ENCODE measurements at regions not wholly inside any gene's neighbourhood (a gene's known extent, or its start where the extent isn't known, plus 50 kb on each side); places are given as distances from the start of the nearest gene placed in this dataset.

- TF ChIP-seq, protein P1, sequence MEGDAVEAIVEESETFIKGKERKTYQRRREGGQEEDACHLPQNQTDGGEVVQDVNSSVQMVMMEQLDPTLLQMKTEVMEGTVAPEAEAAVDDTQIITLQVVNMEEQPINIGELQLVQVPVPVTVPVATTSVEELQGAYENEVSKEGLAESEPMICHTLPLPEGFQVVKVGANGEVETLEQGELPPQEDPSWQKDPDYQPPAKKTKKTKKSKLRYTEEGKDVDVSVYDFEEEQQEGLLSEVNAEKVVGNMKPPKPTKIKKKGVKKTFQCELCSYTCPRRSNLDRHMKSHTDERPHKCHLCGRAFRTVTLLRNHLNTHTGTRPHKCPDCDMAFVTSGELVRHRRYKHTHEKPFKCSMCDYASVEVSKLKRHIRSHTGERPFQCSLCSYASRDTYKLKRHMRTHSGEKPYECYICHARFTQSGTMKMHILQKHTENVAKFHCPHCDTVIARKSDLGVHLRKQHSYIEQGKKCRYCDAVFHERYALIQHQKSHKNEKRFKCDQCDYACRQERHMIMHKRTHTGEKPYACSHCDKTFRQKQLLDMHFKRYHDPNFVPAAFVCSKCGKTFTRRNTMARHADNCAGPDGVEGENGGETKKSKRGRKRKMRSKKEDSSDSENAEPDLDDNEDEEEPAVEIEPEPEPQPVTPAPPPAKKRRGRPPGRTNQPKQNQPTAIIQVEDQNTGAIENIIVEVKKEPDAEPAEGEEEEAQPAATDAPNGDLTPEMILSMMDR (IDR thresholded peaks at IDR 0.05; ENCODE audit: low read depth, low read length, missing control alignments) = no peak
- H3K4me3 ChIP-seq (replicated peaks; ENCODE audit: low read depth, low read length) = no peak overlapping the region
- no peak for DNase-seq (ENCODE audit: extremely low read depth, low read depth)
These were observed 174.2 kb upstream of the CHODL start for GRCh38 chr21:18070392-18070791.

DNA sequence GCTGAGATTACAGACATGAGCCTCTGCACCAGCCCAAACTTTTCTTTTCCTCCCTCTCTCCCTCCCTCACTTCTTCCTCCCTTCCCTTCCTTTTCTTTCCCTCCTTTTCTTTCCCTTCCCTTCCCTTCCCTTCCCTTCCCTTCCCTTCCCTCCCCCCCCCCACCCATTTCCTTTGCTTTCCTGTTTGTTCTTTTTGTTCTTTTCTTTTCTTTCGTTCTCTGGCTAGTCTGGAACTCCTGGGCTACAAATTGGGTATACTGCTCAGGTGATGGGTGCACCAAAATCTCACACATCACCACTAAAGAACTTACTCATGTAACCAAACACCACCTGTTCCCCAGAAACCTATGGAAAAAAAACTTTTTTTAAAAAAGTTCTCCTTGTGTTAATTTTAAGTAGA is 174.8 kb upstream of the CHODL start:
- DNase-seq (ENCODE audit: extremely low read depth, low read depth) = no peak
- TF ChIP-seq, protein P1 (IDR thresholded peaks at IDR 0.05; ENCODE audit: low read depth, low read length, missing control alignments) = no peak
- H3K4me3 ChIP-seq (replicated peaks; ENCODE audit: low read depth, low read length) = no peak overlapping the region

DNA sequence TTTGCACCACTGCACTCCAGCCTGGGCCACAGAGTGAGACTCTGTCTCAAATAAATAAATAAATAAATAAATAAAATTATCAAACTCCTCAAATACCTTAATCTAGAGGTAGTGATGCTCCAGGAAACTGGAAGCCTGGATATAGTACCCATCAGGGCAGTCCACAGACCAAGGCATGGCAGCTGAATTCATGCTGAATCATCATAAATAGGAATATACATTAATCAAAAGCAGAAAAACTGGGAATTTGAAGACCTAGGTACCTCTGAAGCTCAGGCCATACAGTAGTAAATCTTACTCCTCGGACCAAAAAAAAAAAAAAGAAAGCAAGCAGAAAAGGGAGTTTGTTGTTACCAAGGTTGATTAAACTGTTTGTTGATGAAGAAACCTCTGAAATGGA is 184.2 kb upstream of the CHODL start:
- TF ChIP-seq, protein P1 (IDR thresholded peaks at IDR 0.05; ENCODE audit: low read depth, low read length, missing control alignments) = no peak

DNA sequence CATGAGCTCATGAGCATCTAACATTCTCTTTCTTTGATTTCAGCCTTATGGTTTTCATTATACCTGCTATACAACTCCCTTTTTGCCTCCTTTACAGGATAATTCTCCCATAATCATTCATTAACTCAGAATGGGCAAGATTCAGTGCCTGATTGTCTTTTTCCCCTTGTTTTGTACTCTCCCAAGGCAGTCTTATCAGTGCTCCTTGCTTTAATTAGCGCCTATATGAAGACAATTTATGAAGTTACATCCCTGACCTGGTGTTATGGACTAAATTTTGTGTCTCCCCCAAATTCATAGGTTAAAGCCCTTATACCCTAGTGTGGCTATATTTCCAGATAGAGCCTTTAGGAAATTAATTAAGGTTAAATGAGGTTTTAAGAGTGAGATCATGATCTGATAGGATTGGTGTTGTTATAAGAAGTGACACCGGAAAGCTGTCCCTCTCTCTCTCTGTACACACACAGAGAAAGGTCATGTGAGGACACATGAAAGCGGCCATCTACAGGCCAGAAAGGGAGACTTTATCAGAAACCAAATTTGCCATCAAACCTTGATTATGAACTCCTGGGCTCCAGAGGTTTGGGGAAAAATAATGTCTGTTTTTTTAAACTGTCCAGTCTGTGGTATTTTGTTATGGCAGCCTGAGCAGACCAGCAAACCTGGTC is 185.8 kb upstream of the CHODL start:
- TF ChIP-seq, protein P1 (IDR thresholded peaks at IDR 0.05; ENCODE audit: low read depth, low read length, missing control alignments) = no peak
- DNase-seq (ENCODE audit: extremely low read depth, low read depth) = no peak
- no peak overlapping the region for H3K4me3 ChIP-seq (replicated peaks; ENCODE audit: low read depth, low read length)

More for the DNA sequence above, 184.2 kb upstream of the CHODL start:
- DNase-seq (ENCODE audit: extremely low read depth, low read depth) = no peak
- H3K4me3 ChIP-seq (replicated peaks; ENCODE audit: low read depth, low read length) = no peak overlapping the region

- TF ChIP-seq, protein P1 (IDR thresholded peaks at IDR 0.05; ENCODE audit: low read depth, low read length, missing control alignments) = no peak
- no peak overlapping the region for H3K4me3 ChIP-seq (replicated peaks; ENCODE audit: low read depth, low read length)
- no peak for DNase-seq (ENCODE audit: extremely low read depth, low read depth)
These were observed 191.5 kb upstream of the CHODL start for GRCh38 chr21:18053151-18053550.

- H3K4me3 ChIP-seq (replicated peaks; ENCODE audit: low read depth, low read length) = no peak overlapping the region
- TF ChIP-seq, protein P1 (IDR thresholded peaks at IDR 0.05; ENCODE audit: low read depth, low read length, missing control alignments) = no peak
- DNase-seq (ENCODE audit: extremely low read depth, low read depth) = no peak
These were observed 195.2 kb upstream of the CHODL start for GRCh38 chr21:18049461-18049860.

GRCh38 chr21:18041012-18041411 is 203.6 kb upstream of the CHODL start:
- H3K4me3 ChIP-seq (replicated peaks; ENCODE audit: low read depth, low read length) = no peak overlapping the region
- TF ChIP-seq, protein P1 (IDR thresholded peaks at IDR 0.05; ENCODE audit: low read depth, low read length, missing control alignments) = peak; percentile 13
- no peak for DNase-seq (ENCODE audit: extremely low read depth, low read depth)

Measured in HFF-Myc (cell line).